Brain microvascular endothelial cell (primary cell): ENCODE measurements at regions not wholly inside any gene's neighbourhood (a gene's known extent, or its start where the extent isn't known, plus 50 kb on each side); places are given as distances from the start of the nearest gene placed in this dataset.

Experiments
- DNase-seq: peaks from one replicate; pipeline ENCODE4 v3.0.0-alpha.2; 2020
- H3K27ac ChIP-seq: fragments of 250-450 bp; sonication (Bioruptor Pico); 2 replicates; pipeline ENCODE4 v1.5.1; 2020; ENCODE audit warnings: mild to moderate bottlenecking, moderate library complexity
- H3K27me3 ChIP-seq: fragments of 250-450 bp; sonication (Bioruptor Pico); replicated peaks from 2 replicates; pipeline ENCODE4 v1.5.1; 2020; ENCODE audit warnings: mild to moderate bottlenecking
- H3K36me3 ChIP-seq: fragments of 250-450 bp; sonication (Bioruptor Pico); replicated peaks from 2 replicates; pipeline ENCODE4 v1.5.1; 2020; ENCODE audit warnings: mild to moderate bottlenecking
- H3K4me3 ChIP-seq: 2 replicates; pipeline ENCODE4 v1.5.1; 2011; ENCODE audit warnings: low read depth, mild to moderate bottlenecking, control low read depth, low read length, moderate library complexity
- in situ Hi-C: cut with HindIII; loops from 2 replicates; pipeline ENCODE4 v1.10.0; 2017; ENCODE audit warnings: low sequenced_read_pairs, low pct_ligation_motif_present
- TF ChIP-seq, protein P1 (sequence below): IDR thresholded peaks from 2 replicates; pipeline ENCODE4 v1.5.1; 2011; ENCODE audit warnings: low read depth, mild to moderate bottlenecking, moderate library complexity, low read length, control low read depth, inconsistent platforms; ENCODE audit errors: missing control alignments

DNA sequence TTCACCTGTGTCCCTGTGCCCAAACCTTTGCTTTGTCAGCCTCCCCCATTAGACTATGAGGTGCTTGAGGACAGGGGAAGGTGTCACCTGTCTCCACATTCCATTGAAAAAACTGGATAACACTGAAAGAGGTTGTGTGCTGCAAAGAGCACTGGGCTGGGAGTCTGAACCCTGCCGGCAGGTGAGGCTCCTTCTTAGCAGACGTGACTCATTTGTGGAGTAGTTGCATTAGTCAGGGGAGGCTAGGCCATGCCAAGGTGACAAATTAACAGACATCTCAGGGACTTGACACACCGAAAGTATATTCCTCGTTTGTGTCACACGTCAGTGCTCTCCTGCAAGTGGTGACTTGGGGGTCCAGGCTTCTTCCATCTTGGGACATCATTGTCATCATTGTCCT, 95.9 kb upstream of the STX18 start:
- in situ Hi-C loops: no loop called here
- TF ChIP-seq, protein P1, sequence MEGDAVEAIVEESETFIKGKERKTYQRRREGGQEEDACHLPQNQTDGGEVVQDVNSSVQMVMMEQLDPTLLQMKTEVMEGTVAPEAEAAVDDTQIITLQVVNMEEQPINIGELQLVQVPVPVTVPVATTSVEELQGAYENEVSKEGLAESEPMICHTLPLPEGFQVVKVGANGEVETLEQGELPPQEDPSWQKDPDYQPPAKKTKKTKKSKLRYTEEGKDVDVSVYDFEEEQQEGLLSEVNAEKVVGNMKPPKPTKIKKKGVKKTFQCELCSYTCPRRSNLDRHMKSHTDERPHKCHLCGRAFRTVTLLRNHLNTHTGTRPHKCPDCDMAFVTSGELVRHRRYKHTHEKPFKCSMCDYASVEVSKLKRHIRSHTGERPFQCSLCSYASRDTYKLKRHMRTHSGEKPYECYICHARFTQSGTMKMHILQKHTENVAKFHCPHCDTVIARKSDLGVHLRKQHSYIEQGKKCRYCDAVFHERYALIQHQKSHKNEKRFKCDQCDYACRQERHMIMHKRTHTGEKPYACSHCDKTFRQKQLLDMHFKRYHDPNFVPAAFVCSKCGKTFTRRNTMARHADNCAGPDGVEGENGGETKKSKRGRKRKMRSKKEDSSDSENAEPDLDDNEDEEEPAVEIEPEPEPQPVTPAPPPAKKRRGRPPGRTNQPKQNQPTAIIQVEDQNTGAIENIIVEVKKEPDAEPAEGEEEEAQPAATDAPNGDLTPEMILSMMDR: no peak
- DNase-seq: no peak
- no peaks in the 10 kb centered on the region for H3K36me3 ChIP-seq
- H3K27ac ChIP-seq: no peak overlapping the region
- no peak overlapping the region for H3K4me3 ChIP-seq
- no peaks in the 10 kb centered on the region for H3K27me3 ChIP-seq

GRCh38 chr4:4633431-4633830, 91.6 kb upstream of the STX18 start:
- in situ Hi-C loops: no loop called here
- TF ChIP-seq, protein P1: no peak
- no peaks in the 10 kb centered on the region for H3K36me3 ChIP-seq
- H3K27ac ChIP-seq: no peak overlapping the region
- no peak overlapping the region for H3K4me3 ChIP-seq
- DNase-seq: no peak
- no peaks in the 10 kb centered on the region for H3K27me3 ChIP-seq

- no peak for DNase-seq
- TF ChIP-seq, protein P1: no peak
- Histone ChIP-seq H3K27me3 (no peaks in the 10 kb centered on the region), H3K36me3 (no peaks in the 10 kb centered on the region), H3K4me3 (no peak overlapping the region), H3K27ac (no peak overlapping the region)
- in situ Hi-C loops: no loop called here
Measured at GRCh38 chr4:4631150-4631549, 89.3 kb upstream of the STX18 start.

- in situ Hi-C loops: no loop called here
- DNase-seq: no peak
- Histone ChIP-seq H3K36me3 (no peaks in the 10 kb centered on the region), H3K27ac (no peak overlapping the region), H3K27me3 (no peaks in the 10 kb centered on the region), H3K4me3 (no peak overlapping the region)
- TF ChIP-seq, protein P1: no peak
Measured at GRCh38 chr4:4627906-4628305, 86.1 kb upstream of the STX18 start.

- Histone ChIP-seq H3K27me3 (no peaks in the 10 kb centered on the region), H3K27ac (no peak overlapping the region), H3K4me3 (no peak overlapping the region), H3K36me3 (no peaks in the 10 kb centered on the region)
- in situ Hi-C loops: no loop called here
- TF ChIP-seq, protein P1: no peak
- no peak for DNase-seq
Measured at GRCh38 chr4:4627111-4627510, 85.3 kb upstream of the STX18 start.

DNA sequence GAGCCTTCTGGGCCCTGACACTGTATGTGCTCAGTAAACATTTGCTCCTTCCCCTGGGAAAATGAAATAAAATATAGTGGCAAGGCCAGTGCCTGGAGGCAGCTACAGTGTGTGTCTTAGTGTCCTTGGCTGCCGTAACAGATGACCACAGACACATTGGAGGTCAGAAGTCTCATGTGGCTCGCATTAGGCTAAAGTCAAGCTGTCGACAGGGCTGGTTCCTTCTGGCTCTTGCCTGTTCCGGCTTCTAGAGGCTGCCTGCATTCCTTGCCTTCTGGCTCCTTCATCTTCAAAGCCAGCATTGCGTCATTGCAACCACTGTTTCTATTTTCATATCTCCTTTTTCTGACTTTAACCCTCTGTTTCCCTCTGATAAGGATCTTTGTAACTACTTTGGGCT, 83.6 kb upstream of the STX18 start:
- TF ChIP-seq, protein P1: no peak

More for the DNA sequence above, 83.6 kb upstream of the STX18 start:
- in situ Hi-C loops: no loop called here
- no peaks in the 10 kb centered on the region for H3K36me3 ChIP-seq
- H3K27me3 ChIP-seq: no peaks in the 10 kb centered on the region
- DNase-seq: peak; percentile 45
- no peak overlapping the region for H3K27ac ChIP-seq
- H3K4me3 ChIP-seq: no peak overlapping the region
